ENCODE measurements at regions not wholly inside any gene's neighbourhood (a gene's known extent, or its start where the extent isn't known, plus 50 kb on each side); places are given as distances from the start of the nearest gene placed in this dataset.

DNA sequence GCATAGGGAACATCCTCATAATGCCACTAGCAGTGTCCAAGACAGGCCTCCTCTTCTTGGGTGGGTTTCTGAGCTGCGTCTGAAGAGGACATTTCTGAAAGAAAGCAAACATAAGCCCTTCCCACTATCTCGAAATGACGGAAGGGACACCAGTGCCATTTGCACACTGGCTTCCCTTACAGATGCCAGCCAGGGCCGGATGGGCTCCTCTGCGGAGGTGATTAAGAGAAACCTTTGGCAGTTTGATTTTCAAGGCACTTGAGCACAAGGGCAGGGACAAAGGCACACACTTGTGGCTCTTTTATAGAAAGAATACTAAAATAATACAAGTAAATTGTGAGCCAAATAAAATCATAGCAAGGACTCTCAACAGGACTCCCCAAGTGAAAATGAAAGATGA, 106.6 kb upstream of the CELF2 start:
- TF ChIP-seq BHLHE40 (IDR thresholded peaks at IDR 0.05; ENCODE audit: borderline replicate concordance in 1 of 2, low read depth in 2 of 2, low read length in 1 of 2): no peak
- TF ChIP-seq, protein P1, sequence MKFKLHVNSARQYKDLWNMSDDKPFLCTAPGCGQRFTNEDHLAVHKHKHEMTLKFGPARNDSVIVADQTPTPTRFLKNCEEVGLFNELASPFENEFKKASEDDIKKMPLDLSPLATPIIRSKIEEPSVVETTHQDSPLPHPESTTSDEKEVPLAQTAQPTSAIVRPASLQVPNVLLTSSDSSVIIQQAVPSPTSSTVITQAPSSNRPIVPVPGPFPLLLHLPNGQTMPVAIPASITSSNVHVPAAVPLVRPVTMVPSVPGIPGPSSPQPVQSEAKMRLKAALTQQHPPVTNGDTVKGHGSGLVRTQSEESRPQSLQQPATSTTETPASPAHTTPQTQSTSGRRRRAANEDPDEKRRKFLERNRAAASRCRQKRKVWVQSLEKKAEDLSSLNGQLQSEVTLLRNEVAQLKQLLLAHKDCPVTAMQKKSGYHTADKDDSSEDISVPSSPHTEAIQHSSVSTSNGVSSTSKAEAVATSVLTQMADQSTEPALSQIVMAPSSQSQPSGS (IDR thresholded peaks at IDR 0.05; ENCODE audit: low read length): no peak
- ChIA-PET RAD21 (ENCODE audit: unreplicated experiment) (no interaction called here), SMC1A (ENCODE audit: uncharacterized antibody, unreplicated experiment) (no interaction called here), CTCF (no interaction called here), POLR2A (no interaction called here)
- in situ Hi-C loops (cut with MboI): no loop called here
- peak overlapping the region; percentile 28; the same call in 1 of the 2 replicates for H3K4me2 ChIP-seq (ENCODE audit: control insufficient read depth, insufficient read depth)
- DNase-seq (ENCODE audit: low read depth, low spot score) (no peak), FAIRE-seq (no peak), ATAC-seq (no peak)
- no peaks in the 10 kb centered on the region for H3K27me3 ChIP-seq (replicated peaks in 1 of 2; ENCODE audit: control insufficient read depth in 2 of 2, insufficient read depth in 2 of 2, low read length in 1 of 2)
- intact Hi-C loops (cut with micrococcal nuclease; ENCODE audit: unreplicated experiment): no loop called here
- H3K4me3 ChIP-seq: no peak overlapping the region
- no peaks in the 10 kb centered on the region for H3K36me3 ChIP-seq (ENCODE audit: control insufficient read depth in 2 of 2, insufficient read depth in 2 of 2, low read length in 1 of 2)
- H3K4me1 ChIP-seq (ENCODE audit: control insufficient read depth, insufficient read depth, low read length): no peaks in the 10 kb centered on the region
- no peaks in the 10 kb centered on the region for H3K9me3 ChIP-seq (replicated peaks; ENCODE audit: control insufficient read depth, insufficient read depth, low read length)
- no peaks in the 10 kb centered on the region for H3K79me2 ChIP-seq (ENCODE audit: control insufficient read depth, insufficient read depth, low read length)
- WGBS (ENCODE audit: insufficient coverage, insufficient replicate concordance, low lambda C conversion rate, missing lambda C conversion rate): 74% methylated on average over 5 of the region's 5 CpGs
- no peak overlapping the region for H3K9ac ChIP-seq (ENCODE audit: control insufficient read depth, insufficient read depth, low read length)
- H2AFZ ChIP-seq (ENCODE audit: control insufficient read depth, low read depth, low read length): no peak overlapping the region
- BruUV-seq (replicated peaks): no TSS peak
- H3K27ac ChIP-seq (ENCODE audit: control insufficient read depth, insufficient read depth): no peak overlapping the region
- H4K20me1 ChIP-seq (ENCODE audit: control insufficient read depth, insufficient read depth): no peaks in the 10 kb centered on the region

DNA sequence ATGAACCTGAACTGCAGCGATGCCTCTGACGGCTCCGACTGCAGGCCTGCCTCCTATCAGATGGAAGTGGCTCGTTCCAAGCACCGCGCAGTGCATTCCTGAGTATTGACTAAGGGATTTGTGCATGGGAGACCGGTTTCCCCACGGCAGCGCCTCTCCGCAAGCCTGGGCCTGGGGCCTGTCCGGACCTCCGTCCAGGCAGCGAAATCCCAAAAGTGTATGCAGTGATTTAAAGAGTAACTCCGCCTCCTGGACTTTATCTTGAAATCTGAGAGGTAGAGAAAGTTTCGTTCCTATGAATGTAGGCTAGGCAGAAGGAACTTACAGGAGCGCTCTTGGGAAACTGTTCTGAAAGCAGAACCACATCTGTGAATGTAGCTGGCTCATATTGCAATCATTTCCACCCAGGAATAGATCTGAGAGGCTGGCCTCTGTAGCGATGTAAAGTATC, 106.2 kb upstream of the CELF2 start:
- FAIRE-seq (no peak), DNase-seq (ENCODE audit: low read depth, low spot score) (no peak), ATAC-seq (no peak)
- ChIA-PET SMC1A (ENCODE audit: uncharacterized antibody, unreplicated experiment) (no interaction called here), CTCF (no interaction called here), RAD21 (ENCODE audit: unreplicated experiment) (no interaction called here), POLR2A (no interaction called here)
- H3K9me3 ChIP-seq (replicated peaks; ENCODE audit: control insufficient read depth, insufficient read depth, low read length): no peaks in the 10 kb centered on the region
- BruUV-seq (replicated peaks): no TSS peak
- H3K4me3 ChIP-seq: no peak overlapping the region; the same call in 1 of the 2 replicates
- no peaks in the 10 kb centered on the region for H3K4me1 ChIP-seq (ENCODE audit: control insufficient read depth, insufficient read depth, low read length)
- no peaks in the 10 kb centered on the region for H3K79me2 ChIP-seq (ENCODE audit: control insufficient read depth, insufficient read depth, low read length)
- no peak for TF ChIP-seq ATF7 (IDR thresholded peaks at IDR 0.05; ENCODE audit: low read depth)
- TF ChIP-seq SP1 (IDR thresholded peaks at IDR 0.05; ENCODE audit: low read depth, low read length): no peak
- no peak for TF ChIP-seq NR2C2 (IDR thresholded peaks at IDR 0.05; ENCODE audit: borderline replicate concordance, control insufficient read depth, insufficient read length, low read depth)
- TF ChIP-seq CBFB (IDR thresholded peaks at IDR 0.05; ENCODE audit: low read depth): no peak
- no peak for TF ChIP-seq STAT1 (conservative IDR thresholded peaks at IDR 0.05)
- TF ChIP-seq NFYA (IDR thresholded peaks at IDR 0.05; ENCODE audit: borderline replicate concordance, low read depth, low read length): no peak
- no peak for TF ChIP-seq ZZZ3 (IDR thresholded peaks at IDR 0.05; ENCODE audit: control insufficient read depth, insufficient read length, low read depth)
- TF ChIP-seq, protein P2, sequence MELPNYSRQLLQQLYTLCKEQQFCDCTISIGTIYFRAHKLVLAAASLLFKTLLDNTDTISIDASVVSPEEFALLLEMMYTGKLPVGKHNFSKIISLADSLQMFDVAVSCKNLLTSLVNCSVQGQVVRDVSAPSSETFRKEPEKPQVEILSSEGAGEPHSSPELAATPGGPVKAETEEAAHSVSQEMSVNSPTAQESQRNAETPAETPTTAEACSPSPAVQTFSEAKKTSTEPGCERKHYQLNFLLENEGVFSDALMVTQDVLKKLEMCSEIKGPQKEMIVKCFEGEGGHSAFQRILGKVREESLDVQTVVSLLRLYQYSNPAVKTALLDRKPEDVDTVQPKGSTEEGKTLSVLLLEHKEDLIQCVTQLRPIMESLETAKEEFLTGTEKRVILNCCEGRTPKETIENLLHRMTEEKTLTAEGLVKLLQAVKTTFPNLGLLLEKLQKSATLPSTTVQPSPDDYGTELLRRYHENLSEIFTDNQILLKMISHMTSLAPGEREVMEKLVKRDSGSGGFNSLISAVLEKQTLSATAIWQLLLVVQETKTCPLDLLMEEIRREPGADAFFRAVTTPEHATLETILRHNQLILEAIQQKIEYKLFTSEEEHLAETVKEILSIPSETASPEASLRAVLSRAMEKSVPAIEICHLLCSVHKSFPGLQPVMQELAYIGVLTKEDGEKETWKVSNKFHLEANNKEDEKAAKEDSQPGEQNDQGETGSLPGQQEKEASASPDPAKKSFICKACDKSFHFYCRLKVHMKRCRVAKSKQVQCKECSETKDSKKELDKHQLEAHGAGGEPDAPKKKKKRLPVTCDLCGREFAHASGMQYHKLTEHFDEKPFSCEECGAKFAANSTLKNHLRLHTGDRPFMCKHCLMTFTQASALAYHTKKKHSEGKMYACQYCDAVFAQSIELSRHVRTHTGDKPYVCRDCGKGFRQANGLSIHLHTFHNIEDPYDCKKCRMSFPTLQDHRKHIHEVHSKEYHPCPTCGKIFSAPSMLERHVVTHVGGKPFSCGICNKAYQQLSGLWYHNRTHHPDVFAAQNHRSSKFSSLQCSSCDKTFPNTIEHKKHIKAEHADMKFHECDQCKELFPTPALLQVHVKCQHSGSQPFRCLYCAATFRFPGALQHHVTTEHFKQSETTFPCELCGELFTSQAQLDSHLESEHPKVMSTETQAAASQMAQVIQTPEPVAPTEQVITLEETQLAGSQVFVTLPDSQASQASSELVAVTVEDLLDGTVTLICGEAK (IDR thresholded peaks at IDR 0.05; ENCODE audit: borderline replicate concordance): no peak
- no peak overlapping the region for H3K4me2 ChIP-seq (ENCODE audit: control insufficient read depth, insufficient read depth)
- H4K20me1 ChIP-seq (ENCODE audit: control insufficient read depth, insufficient read depth): no peaks in the 10 kb centered on the region
- WGBS (ENCODE audit: insufficient coverage, insufficient replicate concordance, low lambda C conversion rate, missing lambda C conversion rate): 54% methylated on average over 17 of the region's 17 CpGs
- no peaks in the 10 kb centered on the region for H3K36me3 ChIP-seq (ENCODE audit: control insufficient read depth in 2 of 2, insufficient read depth in 2 of 2, low read length in 1 of 2)
- no peak overlapping the region for H3K27ac ChIP-seq (ENCODE audit: control insufficient read depth, insufficient read depth)
- intact Hi-C loops (cut with micrococcal nuclease; ENCODE audit: unreplicated experiment) (no loop called here), in situ Hi-C loops (cut with MboI) (no loop called here)
- no peak overlapping the region for H3K9ac ChIP-seq (ENCODE audit: control insufficient read depth, insufficient read depth, low read length)
- H2AFZ ChIP-seq (ENCODE audit: control insufficient read depth, low read depth, low read length): no peak overlapping the region
- no peaks in the 10 kb centered on the region for H3K27me3 ChIP-seq (replicated peaks in 1 of 2; ENCODE audit: control insufficient read depth in 2 of 2, insufficient read depth in 2 of 2, low read length in 1 of 2)
